ENCODE measurements at regions not wholly inside any gene's neighbourhood (a gene's known extent, or its start where the extent isn't known, plus 50 kb on each side); places are given as distances from the start of the nearest gene placed in this dataset.

- Histone ChIP-seq H3K9me2 (replicated peaks; ENCODE audit: insufficient read depth, low read length) (no peaks in the 10 kb centered on the region), H3K79me2 (ENCODE audit: low read length) (no peaks in the 10 kb centered on the region), H3K27ac (ENCODE audit: low read length) (no peak overlapping the region), H3F3A (ENCODE audit: insufficient read depth, low read length) (no peaks in the 10 kb centered on the region), H3K4me3 (ENCODE audit: low read length) (no peak overlapping the region), H2AFZ (ENCODE audit: low read length) (no peak overlapping the region), H3K4me1 (ENCODE audit: low read length) (no peaks in the 10 kb centered on the region), H3K4me2 (ENCODE audit: low read depth, low read length) (no peak overlapping the region), H3K36me3 (replicated peaks; ENCODE audit: insufficient read depth, low read length) (no peaks in the 10 kb centered on the region), H3K9ac (ENCODE audit: low read length) (no peak overlapping the region), H3K9me3 (replicated peaks; ENCODE audit: insufficient read depth, low read length) (no peaks in the 10 kb centered on the region), H3K27me3 (replicated peaks; ENCODE audit: insufficient read depth, low read length) (peaks cover 9% of the 10 kb centered on the region), H4K20me1 (ENCODE audit: insufficient read depth, low read length) (no peaks in the 10 kb centered on the region)
- DNase-seq, result no peak
- TF ChIP-seq EZH2 (optimal IDR thresholded peaks at IDR 0.05; ENCODE audit: low read depth, low read length), result no peak
Observed at GRCh38 chr19:31600731-31601295, 251.6 kb upstream of the TSHZ3 start.

GRCh38 chr19:31601855-31602254, 252.6 kb upstream of the TSHZ3 start:
- H3K9me3 ChIP-seq (replicated peaks; ENCODE audit: insufficient read depth, low read length), result no peaks in the 10 kb centered on the region
- H3K27ac ChIP-seq (ENCODE audit: low read length), result no peak overlapping the region
- H3K27me3 ChIP-seq (replicated peaks; ENCODE audit: insufficient read depth, low read length), result peaks cover 9% of the 10 kb centered on the region
- H3F3A ChIP-seq (ENCODE audit: insufficient read depth, low read length), result no peaks in the 10 kb centered on the region
- H3K4me1 ChIP-seq (ENCODE audit: low read length), result no peaks in the 10 kb centered on the region
- no peak overlapping the region for H3K9ac ChIP-seq (ENCODE audit: low read length)
- H3K9me2 ChIP-seq (replicated peaks; ENCODE audit: insufficient read depth, low read length), result no peaks in the 10 kb centered on the region
- no peak overlapping the region for H3K4me2 ChIP-seq (ENCODE audit: low read depth, low read length)
- H4K20me1 ChIP-seq (ENCODE audit: insufficient read depth, low read length), result no peaks in the 10 kb centered on the region
- TF ChIP-seq EZH2phosphoT487 (IDR thresholded peaks at IDR 0.05; ENCODE audit: low read length), result no peak
- TF ChIP-seq EZH2 (optimal IDR thresholded peaks at IDR 0.05; ENCODE audit: low read depth, low read length), result no peak
- TF ChIP-seq CTCF (IDR thresholded peaks at IDR 0.05; ENCODE audit: low read length), result no peak
- no peak overlapping the region for H3K4me3 ChIP-seq (ENCODE audit: low read length)
- no peak overlapping the region for H2AFZ ChIP-seq (ENCODE audit: low read length)
- H3K79me2 ChIP-seq (ENCODE audit: low read length), result no peaks in the 10 kb centered on the region
- DNase-seq, result no peak
- H3K36me3 ChIP-seq (replicated peaks; ENCODE audit: insufficient read depth, low read length), result no peaks in the 10 kb centered on the region

GRCh38 chr19:31602548-31602947, 253.3 kb upstream of the TSHZ3 start:
- Histone ChIP-seq H3K36me3 (replicated peaks; ENCODE audit: insufficient read depth, low read length) (no peaks in the 10 kb centered on the region), H3K4me3 (ENCODE audit: low read length) (no peak overlapping the region), H3F3A (ENCODE audit: insufficient read depth, low read length) (no peaks in the 10 kb centered on the region), H2AFZ (ENCODE audit: low read length) (no peak overlapping the region), H3K9ac (ENCODE audit: low read length) (no peak overlapping the region), H3K9me2 (replicated peaks; ENCODE audit: insufficient read depth, low read length) (no peaks in the 10 kb centered on the region), H4K20me1 (ENCODE audit: insufficient read depth, low read length) (no peaks in the 10 kb centered on the region), H3K27ac (ENCODE audit: low read length) (no peak overlapping the region), H3K79me2 (ENCODE audit: low read length) (no peaks in the 10 kb centered on the region), H3K4me2 (ENCODE audit: low read depth, low read length) (no peak overlapping the region), H3K27me3 (replicated peaks; ENCODE audit: insufficient read depth, low read length) (peaks cover 8% of the 10 kb centered on the region), H3K9me3 (replicated peaks; ENCODE audit: insufficient read depth, low read length) (no peaks in the 10 kb centered on the region), H3K4me1 (ENCODE audit: low read length) (no peaks in the 10 kb centered on the region)
- TF ChIP-seq EZH2phosphoT487 (IDR thresholded peaks at IDR 0.05; ENCODE audit: low read length) (no peak), EZH2 (optimal IDR thresholded peaks at IDR 0.05; ENCODE audit: low read depth, low read length) (no peak), CTCF (IDR thresholded peaks at IDR 0.05; ENCODE audit: low read length) (no peak)
- DNase-seq, result no peak

- no peak for TF ChIP-seq EZH2 (optimal IDR thresholded peaks at IDR 0.05; ENCODE audit: low read depth, low read length)
- TF ChIP-seq CTCF (IDR thresholded peaks at IDR 0.05; ENCODE audit: low read length), result no peak
- TF ChIP-seq EZH2phosphoT487 (IDR thresholded peaks at IDR 0.05; ENCODE audit: low read length), result no peak
- no peak for DNase-seq
Observed at GRCh38 chr19:31604493-31605040, 255.3 kb upstream of the TSHZ3 start.

More at GRCh38 chr19:31604493-31605040, 255.3 kb upstream of the TSHZ3 start:
- H3K36me3 ChIP-seq (replicated peaks; ENCODE audit: insufficient read depth, low read length), result no peaks in the 10 kb centered on the region
- H3K79me2 ChIP-seq (ENCODE audit: low read length), result no peaks in the 10 kb centered on the region
- no peaks in the 10 kb centered on the region for H3K4me1 ChIP-seq (ENCODE audit: low read length)
- H3K9me2 ChIP-seq (replicated peaks; ENCODE audit: insufficient read depth, low read length), result no peaks in the 10 kb centered on the region
- no peak overlapping the region for H3K4me3 ChIP-seq (ENCODE audit: low read length)
- H3K9ac ChIP-seq (ENCODE audit: low read length), result no peak overlapping the region
- no peak overlapping the region for H3K4me2 ChIP-seq (ENCODE audit: low read depth, low read length)
- no peak overlapping the region for H2AFZ ChIP-seq (ENCODE audit: low read length)
- peaks cover 5% of the 10 kb centered on the region for H3K27me3 ChIP-seq (replicated peaks; ENCODE audit: insufficient read depth, low read length)
- H3K9me3 ChIP-seq (replicated peaks; ENCODE audit: insufficient read depth, low read length), result no peaks in the 10 kb centered on the region
- no peaks in the 10 kb centered on the region for H3F3A ChIP-seq (ENCODE audit: insufficient read depth, low read length)
- no peak overlapping the region for H3K27ac ChIP-seq (ENCODE audit: low read length)
- no peaks in the 10 kb centered on the region for H4K20me1 ChIP-seq (ENCODE audit: insufficient read depth, low read length)

Data from MM.1S (cell line).